GM19351 (cell line): ENCODE measurements at regions not wholly inside any gene's neighbourhood (a gene's known extent, or its start where the extent isn't known, plus 50 kb on each side); places are given as distances from the start of the nearest gene placed in this dataset.
"Not testable (repeated sequence)": the region's sequence is repeated elsewhere in the genome, so short reads cannot be mapped to it uniquely, and the experiment has no call there.

Source experiments
- ATAC-seq: cut with Tn5 transposase; IDR thresholded peaks from one replicate; pipeline ENCODE4 v1.9.1; 2021; ENCODE audit warnings: mild to moderate bottlenecking, moderate library complexity; ENCODE audit not compliant: unreplicated experiment

DNA sequence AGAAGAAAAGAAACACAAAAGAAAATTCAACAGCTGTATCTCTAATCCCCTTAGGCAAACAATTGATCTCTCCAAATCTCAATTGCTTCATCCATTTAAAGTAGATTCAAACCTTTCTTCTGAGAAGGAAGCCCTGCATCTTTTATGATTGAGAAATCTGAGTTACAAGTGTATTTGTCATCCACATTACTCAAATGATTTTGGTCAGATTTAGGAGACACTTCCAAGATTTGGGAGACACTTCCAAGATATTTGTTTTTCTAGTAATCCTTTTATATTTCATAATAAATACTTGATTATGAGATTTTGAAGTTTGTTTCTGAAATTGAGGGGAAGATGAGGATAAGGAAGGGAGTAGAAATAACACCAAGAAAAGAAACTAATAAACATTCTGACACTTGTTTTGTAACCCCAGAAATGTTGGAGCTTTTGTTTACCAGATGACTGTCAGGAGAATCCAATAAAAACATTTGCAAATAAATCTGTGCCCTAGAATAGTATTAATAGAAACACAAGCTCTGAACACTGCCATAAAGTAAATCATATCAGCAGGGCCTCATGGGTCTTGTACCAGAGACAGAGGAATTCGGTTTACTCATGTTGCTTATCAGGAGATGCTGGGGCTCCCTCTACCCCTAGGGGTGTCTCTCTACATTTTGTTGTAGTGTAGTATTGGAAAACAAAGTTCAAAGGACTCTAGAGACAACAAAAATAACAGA is 314.3 kb upstream of the NT5E start:
- ATAC-seq = no peak

GRCh38 chr6:85134172-85134571 is 315.7 kb upstream of the NT5E start:
- no peak for ATAC-seq

- no peak for ATAC-seq
Observed at GRCh38 chr6:85132091-85132490, 317.8 kb upstream of the NT5E start.

GRCh38 chr6:85130743-85131142 is 319.1 kb upstream of the NT5E start:
- no peak for ATAC-seq

GRCh38 chr6:85129881-85130280 is 320.0 kb upstream of the NT5E start:
- ATAC-seq = no peak

GRCh38 chr6:85128781-85129180 is 321.1 kb upstream of the NT5E start:
- ATAC-seq = no peak

DNA sequence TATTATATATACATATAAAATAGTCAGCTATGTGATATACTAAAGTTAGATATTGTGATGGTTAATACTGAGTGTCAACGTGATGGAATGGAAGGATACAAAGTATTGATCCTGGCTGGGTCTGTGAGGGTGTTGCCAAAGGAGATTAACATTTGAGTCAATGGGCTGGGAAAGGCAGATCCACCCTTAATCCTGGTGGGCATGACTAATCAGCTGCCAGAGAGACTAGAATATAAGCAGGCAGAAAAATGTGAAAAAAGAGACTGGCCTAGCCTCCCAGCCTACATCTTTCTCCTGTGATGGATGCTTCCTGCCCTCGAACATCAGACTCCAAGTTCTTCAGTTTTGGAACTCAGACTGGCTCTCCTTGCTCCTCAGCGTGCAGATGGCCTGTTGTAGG is 321.6 kb upstream of the NT5E start:
- ATAC-seq = not testable (repeated sequence)

GRCh38 chr6:85127696-85128243 is 322.1 kb upstream of the NT5E start:
- no peak for ATAC-seq

DNA sequence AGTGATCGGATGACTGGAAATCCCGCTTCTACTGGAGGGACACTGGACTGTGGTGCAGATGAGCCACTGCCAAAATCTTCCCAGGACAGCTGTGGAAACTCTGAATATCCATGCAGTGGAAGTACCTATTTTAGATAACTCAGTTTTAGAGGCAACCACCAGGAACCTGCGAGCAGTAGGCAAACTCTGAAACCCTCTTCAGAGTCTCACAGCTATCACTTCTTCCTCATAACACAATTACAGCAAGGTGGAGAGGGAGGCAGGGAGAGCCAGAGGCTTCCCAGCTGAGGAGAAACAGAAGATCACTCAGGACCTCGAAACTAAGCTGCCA is 322.8 kb upstream of the NT5E start:
- no peak for ATAC-seq

- peak; percentile 90 for ATAC-seq
Observed at GRCh38 chr6:85126485-85127167, 323.3 kb upstream of the NT5E start.

DNA sequence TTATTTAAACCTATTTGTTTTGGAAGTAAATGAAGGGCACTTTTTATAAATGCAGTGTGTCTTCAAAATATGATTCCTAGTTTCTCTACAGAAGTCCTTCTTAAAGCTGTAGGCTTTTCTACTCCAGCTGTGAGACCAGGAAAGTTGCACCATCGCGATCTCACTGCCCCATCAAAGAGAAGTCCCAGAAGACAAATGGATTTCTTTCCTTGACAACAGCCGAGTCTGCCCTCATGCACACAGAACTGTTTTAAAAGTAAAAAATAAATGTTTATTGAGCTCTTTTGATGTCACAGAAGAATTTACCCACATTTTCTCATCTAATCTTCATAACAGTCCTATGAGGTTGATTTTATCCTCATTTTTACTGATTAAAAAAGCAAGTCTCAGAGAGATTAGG is 324.4 kb upstream of the NT5E start:
- ATAC-seq = no peak

DNA sequence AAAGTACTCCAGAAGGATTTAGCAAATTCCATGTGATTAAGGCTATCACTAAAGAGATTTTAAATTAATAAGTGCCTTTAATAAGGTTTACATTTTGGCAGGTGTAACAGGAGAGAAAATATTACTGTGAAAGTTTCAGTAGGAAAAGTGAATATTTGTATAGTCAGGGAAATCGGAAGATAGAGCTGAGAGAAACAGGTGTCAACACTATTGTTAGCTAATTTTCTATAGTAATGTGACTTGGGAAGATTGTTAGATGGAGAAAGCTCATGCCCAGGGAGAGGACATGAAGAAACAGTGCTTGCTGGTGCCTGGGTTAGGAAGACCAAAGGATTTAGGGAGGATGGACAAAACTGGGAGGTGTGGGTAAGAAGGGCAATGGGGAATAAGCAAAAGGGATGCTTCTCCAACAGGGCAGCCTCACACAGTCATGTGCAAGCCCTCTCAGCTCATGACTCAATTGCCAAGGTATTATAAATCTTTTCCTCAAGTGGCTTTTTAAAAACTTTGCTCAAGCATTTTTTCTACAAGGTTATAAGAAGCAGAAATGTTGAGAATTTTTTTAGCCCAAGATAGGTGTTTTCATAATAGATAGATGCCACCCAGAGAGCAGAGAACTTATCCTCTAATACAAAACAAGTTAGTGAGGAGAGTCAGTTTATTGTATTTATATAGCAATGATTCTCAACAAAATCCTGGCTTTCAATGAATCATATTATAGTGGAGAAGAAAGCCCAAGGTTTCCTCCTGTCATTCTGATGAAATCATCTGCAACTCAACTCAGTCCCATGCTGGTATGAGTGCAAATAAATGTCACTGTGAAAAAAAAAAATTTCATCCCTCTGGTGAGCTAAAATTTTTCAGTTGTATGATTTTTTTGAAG is 325.2 kb upstream of the NT5E start:
- no peak for ATAC-seq

DNA sequence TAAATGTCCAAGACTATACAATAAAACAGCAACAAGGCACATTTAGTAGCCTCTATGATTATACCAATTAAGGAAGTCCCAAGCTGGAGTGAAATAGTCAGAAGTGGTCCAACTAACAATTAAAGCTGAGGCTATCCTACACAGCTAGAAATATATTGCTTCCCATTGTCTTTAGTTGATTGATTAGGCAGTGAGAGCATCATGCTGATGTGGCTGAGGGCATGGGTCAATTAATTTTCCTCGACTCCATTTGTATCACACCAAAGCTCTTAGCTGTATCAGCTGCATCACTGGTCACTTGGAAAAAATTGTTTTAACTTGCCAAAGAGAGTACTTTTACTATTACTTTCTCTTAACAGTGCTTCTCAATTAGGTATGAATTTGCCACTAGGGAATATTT is 328.7 kb upstream of the NT5E start:
- ATAC-seq = no peak

DNA sequence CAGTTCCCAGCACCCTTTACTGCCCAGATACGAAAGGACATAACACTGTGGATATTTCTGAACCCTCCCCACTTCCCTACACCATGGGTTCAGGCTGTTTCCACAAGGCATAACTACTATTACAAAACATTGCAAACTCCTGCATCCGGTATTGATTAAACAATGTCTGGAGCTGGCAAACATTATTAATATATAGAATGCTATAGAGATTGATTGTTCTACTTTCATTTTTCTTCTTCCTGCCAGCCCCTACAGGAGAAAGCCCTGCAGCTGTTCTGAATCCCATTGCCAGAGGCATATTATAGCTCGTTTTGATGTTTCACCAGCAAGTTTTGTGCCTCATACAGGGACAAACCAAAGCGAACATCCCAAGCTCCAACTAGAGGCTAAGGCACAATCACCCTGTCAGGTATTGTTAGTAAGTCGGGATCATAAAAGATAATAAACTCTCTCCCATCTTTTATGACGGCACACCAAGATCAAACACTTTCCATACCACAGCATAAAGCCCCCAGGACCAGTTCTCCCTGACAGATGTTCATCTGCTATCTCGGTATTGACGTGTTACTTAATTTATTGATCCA is 331.1 kb upstream of the NT5E start:
- no peak for ATAC-seq

GRCh38 chr6:85118233-85118632 is 331.6 kb upstream of the NT5E start:
- ATAC-seq = no peak

DNA sequence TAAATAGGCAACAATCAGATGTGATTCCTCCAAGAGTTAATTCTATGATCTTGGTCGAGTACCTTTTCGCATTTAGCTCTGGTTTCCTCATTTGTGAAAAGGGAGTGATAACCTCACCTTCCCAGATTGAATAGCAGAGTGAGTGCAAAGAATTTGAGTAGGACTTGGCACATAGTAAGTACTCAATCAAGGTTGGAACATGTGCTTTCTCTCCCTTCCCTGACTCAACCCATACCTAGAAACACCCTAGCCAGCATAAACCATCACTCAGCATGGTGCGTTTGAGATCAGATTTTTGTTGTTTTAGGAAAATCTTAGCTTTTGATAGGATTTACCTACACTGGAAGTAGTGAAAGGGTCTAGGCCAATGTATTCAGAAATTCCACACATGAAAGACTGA is 333.4 kb upstream of the NT5E start:
- ATAC-seq = no peak

GRCh38 chr6:85115876-85116275 is 334.0 kb upstream of the NT5E start:
- no peak for ATAC-seq

- ATAC-seq = no peak
Observed at GRCh38 chr6:85115376-85115775, 334.5 kb upstream of the NT5E start.

GRCh38 chr6:85114581-85114935 is 335.3 kb upstream of the NT5E start:
- ATAC-seq = no peak

GRCh38 chr6:85113934-85114580 is 335.8 kb upstream of the NT5E start:
- no peak for ATAC-seq

DNA sequence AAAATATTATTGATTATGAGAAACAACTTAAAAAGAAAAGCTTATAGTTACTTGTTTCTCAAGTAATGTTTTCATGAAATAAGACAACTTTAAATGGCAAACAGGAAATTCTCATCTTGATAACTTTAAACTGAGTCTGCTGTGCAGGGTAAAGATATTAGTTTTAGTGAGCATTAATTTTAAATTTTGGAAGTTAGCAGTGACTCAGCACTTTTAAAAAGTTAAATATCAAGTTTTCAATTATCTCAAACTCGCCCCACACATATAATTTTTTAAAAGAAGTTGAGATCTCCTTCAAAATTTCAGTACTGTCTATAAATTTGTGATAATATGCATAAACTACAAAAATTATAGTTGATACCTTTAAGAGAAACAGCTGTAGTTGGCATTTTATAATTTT is 337.3 kb upstream of the NT5E start:
- no peak for ATAC-seq
